NOMO-1 treated with dmso at 0.1 percent for 144 hours (cell line): ENCODE measurements at regions not wholly inside any gene's neighbourhood (a gene's known extent, or its start where the extent isn't known, plus 50 kb on each side); places are given as distances from the start of the nearest gene placed in this dataset.

Source experiments
- DNase-seq: peaks from one replicate; lab custom pipeline; 2025; ENCODE audit not compliant: unreplicated experiment; lab: John Stamatoyannopoulos, UW

DNA sequence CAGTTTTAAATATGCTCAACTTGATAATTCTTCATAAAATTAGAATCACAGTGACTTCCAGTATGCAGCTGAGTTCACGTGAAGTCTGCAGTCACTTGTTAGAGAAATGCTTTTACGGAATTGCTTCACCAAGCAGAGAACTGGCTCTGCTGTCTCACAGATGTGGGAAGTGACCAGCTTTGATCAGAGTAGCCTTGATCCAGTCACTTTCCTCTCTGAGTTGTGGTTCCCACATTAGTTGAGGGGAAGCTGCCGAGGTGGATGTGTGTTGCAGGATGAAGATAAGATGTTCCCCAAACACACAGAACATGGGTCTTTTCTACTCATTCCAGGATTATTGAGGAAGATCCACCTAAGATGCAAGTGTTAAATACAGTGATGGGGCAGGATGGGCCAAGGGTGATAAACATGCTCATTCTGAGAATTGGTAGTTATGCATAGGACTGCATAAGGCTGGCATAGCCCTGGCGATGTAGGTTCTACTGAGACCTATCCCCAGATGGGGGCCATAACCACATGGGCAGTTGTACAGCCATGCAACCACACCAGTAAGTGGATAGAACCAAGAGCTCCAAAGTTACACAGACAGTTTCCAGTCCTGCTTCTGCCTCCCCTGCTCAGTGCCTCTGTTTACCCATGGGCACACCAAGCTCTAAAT lies 168.9 kb upstream of the MAF start:
- DNase-seq, result no peak

DNA sequence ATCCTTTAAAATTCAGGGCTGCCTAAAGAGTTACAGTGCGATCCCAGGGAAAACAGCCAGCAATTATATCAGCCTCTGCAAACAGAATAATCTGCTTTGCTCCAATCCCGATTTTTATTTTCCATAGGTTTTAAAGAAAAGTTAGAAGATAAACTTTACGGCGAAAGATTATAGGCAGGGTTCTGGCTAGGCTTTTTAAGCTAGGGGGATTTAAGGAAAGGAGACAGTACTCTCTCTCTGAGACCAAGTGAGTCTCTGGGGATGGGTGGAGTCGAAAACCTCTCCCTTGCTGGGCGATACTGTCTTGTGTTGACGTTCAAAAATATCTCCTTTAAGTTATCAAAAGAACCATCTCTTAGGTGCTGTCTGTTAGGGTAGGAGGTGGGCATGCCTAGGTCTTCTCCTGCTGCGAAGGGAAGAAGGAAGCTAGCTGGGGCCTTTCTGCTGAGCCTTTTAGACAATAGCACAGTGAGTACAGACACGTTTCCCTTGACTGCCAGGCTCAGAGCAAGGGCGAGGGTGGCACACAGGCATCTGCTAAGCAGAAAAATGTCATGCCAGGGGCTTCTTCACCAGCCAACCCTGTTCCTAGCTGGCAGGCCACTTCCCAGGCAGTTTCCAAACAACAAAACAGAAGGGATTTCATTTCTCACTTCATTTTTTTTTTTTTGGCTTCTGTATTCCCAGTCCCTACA lies 167.9 kb upstream of the MAF start:
- DNase-seq, result no peak

DNA sequence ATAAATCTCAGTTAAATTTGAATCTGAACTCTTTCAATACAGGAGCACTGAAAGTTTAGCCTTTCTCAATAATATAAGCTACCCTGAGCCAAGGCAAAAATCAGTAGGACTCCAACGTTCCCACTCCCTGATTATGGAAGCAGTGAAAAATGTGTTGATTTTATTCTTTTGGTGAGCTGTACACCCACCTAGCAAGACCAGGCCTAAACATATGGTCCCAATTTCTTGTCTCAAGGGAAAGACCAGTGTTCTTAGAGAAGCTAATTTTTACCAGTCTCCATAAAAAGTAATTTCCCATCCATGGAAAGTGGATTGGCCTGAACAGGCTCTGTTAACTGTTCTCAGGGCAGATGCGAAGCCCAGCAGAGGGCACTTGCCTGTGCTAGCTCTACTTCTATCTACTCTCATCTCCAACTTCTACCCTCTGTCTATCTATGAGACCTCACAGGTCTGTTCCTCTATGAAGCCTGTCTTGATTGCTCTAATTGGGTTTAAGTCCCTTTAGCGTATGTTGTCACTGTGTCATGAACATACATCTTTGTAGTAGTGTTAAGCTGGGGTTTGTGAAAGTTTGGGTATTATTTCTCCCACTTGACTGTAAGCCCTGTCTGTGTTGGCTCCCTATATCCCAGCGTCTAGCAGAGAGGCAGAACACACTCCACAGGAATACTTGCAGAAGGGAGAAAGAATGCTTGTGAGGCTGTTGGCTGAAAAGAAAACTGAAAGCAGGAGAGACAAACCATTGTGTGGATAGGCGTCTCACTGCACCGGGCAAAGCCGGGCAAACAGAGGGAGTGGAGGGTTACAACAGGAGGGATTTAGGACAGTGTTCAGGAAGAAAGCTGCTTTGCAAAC lies 167.1 kb upstream of the MAF start:
- DNase-seq, result no peak

DNA sequence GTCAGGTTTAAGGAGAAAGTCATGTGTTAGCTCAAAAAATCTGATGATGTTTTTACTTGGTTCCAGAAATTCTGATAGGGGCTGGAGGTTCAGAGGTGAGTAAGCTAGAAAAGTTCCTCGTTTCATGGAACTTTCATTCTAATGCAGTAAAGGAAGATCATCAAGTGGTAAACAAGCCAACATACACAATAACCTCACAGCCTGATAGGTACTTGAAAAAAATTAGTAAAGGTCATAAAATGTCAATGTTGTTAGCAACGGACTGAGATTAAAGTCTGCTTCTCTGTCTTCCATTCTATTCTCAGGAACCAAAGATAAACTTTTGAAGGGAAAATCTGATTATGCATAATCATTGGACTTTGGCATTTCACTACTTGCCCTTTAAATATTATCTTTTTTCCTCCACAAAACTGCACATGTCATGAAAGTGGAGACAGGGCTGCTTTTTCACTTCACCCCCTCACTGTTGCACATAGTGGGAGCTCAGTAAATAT lies 165.4 kb upstream of the MAF start:
- DNase-seq, result no peak

DNA sequence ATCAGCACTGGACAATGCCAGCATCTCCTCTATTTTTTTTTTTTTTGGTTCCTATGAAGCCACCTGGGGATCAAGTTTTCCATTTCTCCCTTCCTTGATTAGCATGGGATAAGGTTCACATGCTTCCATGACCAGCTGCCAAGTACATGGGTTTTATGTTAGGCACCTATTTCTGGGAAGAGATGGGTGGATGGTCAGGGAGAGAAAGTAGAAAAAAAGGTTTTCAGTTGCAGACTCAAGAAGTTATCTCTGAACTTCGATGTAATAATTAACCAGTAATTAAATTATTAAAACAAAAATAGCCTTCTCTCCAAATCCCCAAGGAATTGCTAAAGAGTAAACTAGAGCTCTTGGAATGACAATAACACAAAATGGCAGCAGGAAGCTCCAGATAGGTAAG lies 164.9 kb upstream of the MAF start:
- DNase-seq, result no peak

DNA sequence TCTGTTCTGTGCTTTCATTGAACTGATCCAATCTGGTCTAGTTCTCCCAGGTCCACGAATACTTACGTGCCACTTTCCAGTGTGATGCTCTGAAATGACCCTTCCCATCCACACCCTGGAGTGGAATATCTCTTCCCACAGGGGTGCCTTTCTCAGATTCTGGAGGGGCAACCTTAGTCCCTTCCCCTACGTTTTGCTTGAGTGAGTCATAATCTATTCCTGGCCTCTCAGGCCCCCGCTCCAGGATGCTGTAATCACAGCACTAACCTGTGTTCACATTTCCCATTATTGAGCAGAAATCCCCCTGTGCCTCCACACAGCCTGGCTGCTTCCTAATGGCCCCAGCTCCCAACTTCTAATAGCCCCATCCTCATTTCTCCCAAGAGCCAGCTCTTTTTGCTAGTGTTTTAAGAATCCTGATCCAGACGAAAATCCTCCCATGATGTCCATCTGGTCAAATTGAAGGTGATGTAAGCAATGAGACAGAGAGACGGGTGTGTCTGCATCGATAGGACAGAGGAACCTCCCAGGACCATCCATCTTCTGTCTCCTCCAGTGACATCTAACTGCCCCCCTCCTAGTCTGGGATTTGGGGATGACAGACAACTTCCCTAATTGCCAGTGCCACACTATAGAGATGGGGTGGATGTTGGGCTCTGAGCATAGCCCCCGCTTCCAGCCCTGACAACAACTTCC lies 164.0 kb upstream of the MAF start:
- no peak for DNase-seq

DNA sequence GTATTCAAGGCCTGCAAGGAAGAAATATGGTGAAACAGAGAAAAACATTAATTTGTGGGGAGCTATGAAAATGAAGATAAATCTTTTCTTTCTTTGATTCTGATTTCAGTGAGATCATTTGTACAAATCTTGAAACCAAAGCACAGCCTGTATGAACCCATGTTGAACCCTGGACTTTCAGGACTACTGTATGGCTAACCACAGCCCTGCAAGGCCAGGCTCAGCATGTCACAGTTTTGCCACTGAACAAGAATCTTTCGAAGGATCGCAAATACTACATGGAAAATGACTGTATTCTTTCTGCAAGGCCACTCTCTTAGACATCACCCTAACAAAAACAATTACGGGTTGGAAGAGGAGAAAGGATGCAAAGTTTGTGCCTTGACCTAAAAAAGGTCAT lies 161.7 kb upstream of the MAF start:
- no peak for DNase-seq

DNA sequence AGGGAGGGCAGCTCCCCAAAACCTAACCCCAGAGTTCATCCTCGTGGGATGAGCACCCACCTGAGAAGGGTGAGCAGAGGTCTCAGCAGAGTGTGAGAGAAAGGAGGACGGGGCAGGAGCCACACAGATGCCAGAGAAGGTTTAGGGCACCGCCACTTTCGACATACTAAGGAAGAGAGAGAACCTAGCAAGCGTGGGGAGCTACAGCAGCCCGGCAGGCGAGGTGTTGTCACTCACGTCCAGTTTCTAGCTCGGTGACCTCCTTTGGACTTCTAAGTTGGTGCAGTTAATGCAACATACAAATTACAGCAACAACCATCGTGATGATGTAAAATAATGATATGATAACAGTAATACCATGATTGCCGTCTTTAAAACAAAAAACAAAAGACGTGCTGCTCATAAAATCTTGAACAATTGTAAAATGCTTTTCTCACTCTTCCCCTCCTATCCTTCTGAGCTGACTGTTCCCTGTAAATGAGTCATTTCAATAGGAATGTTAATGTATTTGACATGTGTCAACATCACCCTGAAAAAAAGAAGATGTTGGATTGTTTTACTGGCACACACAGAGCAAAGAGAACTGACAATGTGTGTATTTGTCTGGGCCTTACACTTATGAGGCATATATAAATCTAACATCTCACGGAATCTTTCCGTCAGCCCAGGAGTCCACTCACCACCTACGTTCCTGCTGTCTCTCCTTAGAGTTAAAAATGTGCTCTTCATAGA lies 158.2 kb upstream of the MAF start:
- no peak for DNase-seq

DNA sequence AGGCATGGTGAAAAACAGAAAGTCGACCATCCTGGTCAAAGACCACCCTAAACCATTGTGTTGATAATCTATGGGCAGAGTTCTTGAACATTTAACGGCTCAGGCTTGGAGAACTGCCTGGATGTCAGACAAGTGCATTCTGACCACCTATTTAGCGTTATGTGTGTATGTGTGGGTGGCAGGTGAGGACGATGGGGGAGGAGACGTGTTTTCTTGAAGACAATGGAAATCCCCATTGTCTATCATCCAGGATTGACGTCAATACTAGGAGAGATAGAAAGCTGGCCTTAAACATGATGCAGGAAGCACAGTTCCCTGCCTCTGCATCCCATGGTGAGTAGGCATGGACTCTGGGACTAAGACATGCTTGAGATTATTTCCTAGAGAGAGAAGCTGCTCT lies 157.4 kb upstream of the MAF start:
- DNase-seq, result no peak

DNA sequence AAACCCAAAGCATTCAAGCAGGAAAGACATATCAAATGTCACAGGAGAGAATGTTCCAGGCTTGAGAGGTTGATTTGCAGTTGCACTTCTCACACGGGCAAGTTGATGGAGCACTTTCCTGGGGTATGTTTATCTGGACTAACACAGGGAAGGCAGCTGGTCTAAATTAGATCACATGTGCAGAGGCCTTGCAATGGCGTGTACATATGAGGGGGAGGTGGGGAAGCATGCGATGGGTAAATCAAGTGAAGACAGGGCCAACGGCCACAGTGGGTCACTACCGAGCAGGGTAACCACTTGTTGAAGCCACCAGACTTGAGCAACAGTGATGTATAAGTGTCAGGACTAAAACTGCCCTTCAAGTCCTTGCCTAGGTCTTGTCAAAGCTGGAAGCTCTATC lies 156.6 kb upstream of the MAF start:
- no peak for DNase-seq

DNA sequence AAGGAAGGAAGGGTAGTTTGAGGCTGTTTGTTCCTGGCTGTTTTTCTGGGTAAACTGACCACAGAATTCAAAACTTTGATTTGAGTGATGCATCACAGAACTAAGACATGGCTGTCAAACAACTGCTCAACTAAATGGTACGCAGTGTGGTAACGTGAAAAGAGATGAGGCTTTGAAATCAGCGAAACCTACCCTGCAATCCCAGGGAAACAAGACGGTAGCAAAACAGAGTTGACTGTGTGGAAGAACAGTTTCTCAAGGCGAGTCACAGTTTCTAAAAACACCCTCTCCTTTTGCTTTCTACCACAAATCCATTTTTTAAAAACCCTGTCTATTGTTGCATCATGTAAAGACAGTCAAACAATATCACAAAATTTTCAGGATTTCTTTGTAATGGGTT lies 156.0 kb upstream of the MAF start:
- DNase-seq, result no peak

DNA sequence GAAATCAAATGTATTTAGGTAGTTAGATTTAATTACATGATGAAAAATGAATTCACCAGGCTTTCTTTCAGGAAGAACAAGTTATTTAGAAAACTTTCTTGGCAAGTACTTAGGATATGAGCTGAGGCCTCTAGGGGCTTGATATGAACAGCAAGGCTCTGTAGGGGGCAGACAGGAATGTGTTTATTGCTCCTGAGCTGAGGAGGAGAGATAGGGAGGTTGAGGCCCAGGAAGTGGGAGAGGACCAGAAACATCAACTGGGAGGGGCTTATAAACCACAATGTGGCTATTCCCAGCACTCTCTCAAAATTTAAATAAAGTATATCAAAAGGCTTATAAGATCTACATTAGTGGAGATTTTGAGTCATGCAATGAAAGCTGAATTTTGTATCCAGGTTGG lies 154.0 kb upstream of the MAF start:
- no peak for DNase-seq

DNA sequence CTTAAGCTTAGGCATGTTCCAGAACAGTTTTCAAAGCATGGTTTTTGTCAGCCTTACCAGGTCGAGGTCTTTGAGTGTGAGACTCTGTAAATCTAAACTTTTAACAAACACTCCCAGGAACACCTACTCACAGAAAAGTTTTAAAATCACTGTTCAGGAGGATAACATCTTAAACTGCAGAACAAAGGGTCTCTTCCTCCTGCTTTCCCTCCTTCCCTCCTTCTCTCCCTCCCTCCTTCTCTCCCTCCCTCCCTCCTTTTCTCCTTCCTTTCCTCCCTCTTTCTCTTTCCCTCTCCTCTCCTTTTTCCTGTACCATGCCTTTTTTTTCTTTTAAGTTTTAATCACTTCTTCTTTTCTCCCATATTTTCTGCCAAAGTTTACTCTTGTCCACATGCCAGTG lies 153.5 kb upstream of the MAF start:
- DNase-seq, result no peak

DNA sequence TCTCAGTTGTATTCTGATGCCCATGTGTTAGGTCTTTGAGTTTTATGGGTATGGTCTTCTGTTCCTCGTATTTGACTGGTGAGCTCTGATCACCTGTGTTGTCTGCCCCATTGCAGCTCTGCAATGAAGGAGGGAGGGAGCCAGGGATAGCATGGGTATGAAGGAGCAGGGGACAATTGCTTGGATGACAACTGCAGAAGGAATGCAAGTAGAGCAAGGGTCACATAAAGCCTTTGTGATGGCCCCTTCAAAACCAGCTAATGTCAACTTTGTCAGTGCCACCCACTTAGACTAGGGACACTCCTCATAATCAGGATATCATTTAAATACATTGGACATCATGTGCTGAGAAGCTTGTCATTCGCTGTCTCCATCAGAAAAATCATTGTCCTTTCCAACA lies 152.7 kb upstream of the MAF start:
- DNase-seq, result no peak

DNA sequence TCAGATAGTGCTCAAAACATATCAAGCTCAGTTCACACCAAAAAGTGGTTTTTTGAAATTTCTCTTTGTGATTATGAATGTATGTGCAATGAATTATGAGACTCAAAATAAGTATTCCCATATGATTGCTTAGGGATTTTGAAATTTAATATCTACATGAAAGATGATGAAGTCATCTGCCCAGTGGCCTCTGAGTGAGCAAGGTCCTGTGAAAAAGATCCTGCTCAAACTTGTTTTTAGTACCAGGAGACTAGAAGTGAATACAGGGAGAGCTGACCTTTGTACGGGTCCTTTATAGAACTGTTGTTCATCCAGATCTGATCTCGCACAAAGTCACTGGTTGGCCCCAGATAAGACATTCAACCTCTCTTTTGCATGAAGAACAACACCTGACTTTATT lies 151.9 kb upstream of the MAF start:
- no peak for DNase-seq

DNA sequence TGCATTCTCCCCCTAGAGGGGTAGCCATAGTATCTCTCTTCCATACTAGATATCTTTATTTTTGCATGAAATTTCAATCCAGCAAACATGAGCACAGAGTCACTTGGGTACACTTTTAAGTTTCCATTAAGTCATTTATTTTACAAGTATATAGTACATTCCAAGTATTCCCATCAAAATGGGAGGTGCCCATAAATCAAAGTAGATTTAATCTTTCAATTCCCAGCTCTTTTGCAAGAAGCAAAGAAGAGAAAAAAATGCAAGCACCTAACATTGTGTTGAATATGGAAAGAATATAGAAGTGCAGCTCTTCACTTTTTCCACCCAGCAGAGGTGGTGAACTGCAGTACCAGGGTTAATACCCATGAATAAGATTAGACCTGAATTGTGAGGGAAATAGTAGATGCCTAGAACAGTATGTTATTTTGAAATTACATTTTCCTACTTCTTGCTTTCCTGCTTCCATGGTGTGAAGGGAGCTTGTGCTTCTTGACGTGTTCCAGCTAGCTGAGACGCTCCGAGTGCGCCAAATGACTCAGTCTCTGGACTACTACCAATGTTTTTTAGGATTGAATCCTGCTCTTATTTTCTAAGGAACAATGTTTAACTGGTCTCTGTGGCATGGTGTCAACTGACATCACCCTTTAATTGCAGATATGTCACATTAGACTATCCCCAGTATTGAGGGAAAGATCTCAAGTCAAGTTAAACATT lies 151.1 kb upstream of the MAF start:
- DNase-seq, result no peak

DNA sequence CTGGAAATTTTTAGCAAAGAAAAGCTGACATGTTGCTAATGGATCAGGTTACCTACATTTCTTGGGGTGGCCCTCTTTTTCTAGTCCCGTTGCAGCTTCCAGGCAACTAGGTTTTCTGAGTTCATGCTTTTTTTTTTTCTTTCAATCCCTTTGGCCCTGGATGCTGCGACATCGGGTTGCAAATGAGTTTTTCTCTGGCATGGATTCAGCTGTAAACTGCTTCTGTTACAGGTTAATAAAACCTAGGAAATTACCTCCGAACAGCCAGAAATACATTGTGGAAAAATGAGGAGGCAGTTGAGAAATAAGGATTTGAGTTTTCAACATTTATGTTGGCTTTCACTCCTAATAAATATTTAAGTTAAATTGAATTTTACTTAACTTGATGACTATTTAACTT lies 149.8 kb upstream of the MAF start:
- no peak for DNase-seq

DNA sequence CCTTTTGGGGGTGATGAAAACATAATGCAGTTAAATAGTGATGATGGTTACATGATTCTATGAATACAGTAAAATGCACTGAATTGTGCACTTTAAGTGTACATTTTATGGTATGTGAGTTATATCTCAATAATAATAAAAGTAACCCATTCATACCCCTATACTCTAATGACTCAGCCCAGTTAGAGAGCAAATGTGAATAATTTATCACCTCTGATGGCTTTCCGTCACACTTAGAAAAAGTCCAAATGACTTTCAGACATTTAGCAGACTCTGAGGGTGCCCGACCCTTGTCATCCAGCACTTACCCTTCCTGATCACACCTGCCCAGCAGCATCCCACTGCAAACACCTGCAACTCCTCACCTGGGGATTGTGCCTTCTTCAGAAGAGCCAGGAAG lies 148.1 kb upstream of the MAF start:
- DNase-seq, result no peak

DNA sequence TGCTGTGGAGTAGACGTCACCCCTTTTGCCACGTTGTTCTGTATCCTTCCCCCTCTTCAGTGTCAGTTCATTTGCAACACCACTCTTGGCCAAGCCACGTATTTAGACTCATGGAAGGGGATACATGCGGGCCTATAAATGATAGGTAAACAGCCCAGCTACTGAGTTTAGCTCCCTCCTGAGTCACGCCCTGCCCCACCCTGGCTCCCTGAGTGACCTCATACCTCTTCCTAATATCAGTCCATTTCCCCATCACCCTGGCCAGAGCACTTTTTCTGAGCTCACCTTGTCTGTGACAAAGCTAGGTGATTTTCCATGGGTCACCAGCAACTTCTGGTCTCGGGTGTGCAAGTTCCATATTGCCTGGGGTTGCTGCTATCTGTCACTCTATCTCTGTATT lies 147.2 kb upstream of the MAF start:
- DNase-seq, result no peak

DNA sequence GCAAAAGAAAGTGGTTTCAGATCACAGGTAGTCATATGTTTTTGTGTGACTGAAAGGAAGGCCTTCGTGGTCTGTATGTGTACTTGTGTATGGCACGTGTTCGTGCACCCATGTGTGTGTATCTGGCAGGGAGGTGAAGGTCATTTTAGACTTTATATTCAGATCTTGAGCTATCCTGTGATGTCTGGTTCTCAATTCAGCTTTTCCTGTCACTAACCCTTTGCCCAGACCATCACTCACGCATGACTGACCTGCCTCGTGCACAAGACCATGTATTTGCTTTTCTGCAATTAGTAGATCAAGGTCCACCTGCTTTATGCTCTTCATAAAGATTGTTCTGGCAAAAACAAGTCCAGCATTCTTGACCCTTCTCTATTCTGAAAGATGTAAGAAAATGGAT lies 139.7 kb upstream of the MAF start:
- no peak for DNase-seq
